IMR-90 (cell line): ENCODE measurements at regions not wholly inside any gene's neighbourhood (a gene's known extent, or its start where the extent isn't known, plus 50 kb on each side); places are given as distances from the start of the nearest gene placed in this dataset.
A peak's percentile ranks its signal among the peaks of the same experiment; 100 is the strongest.

ENCODE experiments used
- BHLHE40 ChIP-seq: fragments of 150-350 bp; IDR thresholded peaks from 2 replicates; pipeline ENCODE4 v1.6.1; 2016; ENCODE audit warnings: mild to moderate bottlenecking, low read depth, low read length
- FOS ChIP-seq: fragments of 150-350 bp; IDR thresholded peaks from 2 replicates; pipeline ENCODE4 v1.6.1; 2016; ENCODE audit warnings: low read depth, low read length
- MAFK ChIP-seq: IDR thresholded peaks from 2 replicates; pipeline ENCODE4 v1.6.1; 2012; ENCODE audit warnings: low read depth, low read length, improper control_type of control experiment
- POLR2A ChIP-seq: IDR thresholded peaks from 2 replicates; pipeline ENCODE4 v1.6.1; 2012; ENCODE audit warnings: mild to moderate bottlenecking, low read depth, low read length
- SMC3 ChIP-seq: fragments of 150-350 bp; IDR thresholded peaks from 2 replicates; pipeline ENCODE4 v1.6.1; 2016; ENCODE audit warnings: low read depth, mild to moderate bottlenecking, antibody characterized with exemption, low read length, moderate library complexity
- TF ChIP-seq, protein P1 (sequence below): fragments of 150-350 bp; IDR thresholded peaks from 2 replicates; pipeline ENCODE4 v1.6.1; 2016; ENCODE audit warnings: low read depth, mild to moderate bottlenecking, low read length, moderate library complexity, borderline replicate concordance
- TF ChIP-seq, protein P2 (sequence below): conservative IDR thresholded peaks from 2 replicates; pipeline ENCODE4 v1.5.1; 2012; ENCODE audit warnings: mild to moderate bottlenecking, low read depth, low read length, improper control_type of control experiment
- TF ChIP-seq, protein P3 (sequence below): fragments of 150-350 bp; IDR thresholded peaks from 2 replicates; pipeline ENCODE4 v1.6.1; 2017; ENCODE audit warnings: mild to moderate bottlenecking, antibody characterized with exemption, low read length, low read depth

DNA sequence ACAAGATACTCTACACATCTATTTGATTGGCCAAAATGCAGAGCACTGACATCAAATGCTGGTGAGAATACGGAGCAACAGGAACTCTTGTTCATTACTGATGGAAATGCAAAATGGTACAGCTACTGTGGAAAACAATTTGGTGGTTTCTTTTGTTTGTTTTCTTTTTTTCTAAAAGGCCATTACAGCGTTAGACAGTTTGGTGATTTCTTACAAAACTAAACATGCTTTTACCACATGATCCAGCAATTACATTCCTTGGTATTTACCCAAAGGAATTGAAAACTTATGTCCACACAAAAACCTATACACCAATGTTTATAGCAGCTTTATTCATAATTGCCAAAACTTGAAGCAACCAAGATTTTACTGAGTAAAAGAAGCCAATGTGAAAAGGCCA lies 66.4 kb upstream of the FBXO28 start:
- TF ChIP-seq, protein P1, sequence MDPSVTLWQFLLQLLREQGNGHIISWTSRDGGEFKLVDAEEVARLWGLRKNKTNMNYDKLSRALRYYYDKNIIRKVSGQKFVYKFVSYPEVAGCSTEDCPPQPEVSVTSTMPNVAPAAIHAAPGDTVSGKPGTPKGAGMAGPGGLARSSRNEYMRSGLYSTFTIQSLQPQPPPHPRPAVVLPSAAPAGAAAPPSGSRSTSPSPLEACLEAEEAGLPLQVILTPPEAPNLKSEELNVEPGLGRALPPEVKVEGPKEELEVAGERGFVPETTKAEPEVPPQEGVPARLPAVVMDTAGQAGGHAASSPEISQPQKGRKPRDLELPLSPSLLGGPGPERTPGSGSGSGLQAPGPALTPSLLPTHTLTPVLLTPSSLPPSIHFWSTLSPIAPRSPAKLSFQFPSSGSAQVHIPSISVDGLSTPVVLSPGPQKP, result no peak
- TF ChIP-seq, protein P2, sequence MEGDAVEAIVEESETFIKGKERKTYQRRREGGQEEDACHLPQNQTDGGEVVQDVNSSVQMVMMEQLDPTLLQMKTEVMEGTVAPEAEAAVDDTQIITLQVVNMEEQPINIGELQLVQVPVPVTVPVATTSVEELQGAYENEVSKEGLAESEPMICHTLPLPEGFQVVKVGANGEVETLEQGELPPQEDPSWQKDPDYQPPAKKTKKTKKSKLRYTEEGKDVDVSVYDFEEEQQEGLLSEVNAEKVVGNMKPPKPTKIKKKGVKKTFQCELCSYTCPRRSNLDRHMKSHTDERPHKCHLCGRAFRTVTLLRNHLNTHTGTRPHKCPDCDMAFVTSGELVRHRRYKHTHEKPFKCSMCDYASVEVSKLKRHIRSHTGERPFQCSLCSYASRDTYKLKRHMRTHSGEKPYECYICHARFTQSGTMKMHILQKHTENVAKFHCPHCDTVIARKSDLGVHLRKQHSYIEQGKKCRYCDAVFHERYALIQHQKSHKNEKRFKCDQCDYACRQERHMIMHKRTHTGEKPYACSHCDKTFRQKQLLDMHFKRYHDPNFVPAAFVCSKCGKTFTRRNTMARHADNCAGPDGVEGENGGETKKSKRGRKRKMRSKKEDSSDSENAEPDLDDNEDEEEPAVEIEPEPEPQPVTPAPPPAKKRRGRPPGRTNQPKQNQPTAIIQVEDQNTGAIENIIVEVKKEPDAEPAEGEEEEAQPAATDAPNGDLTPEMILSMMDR, result no peak
- no peak for TF ChIP-seq FOS
- TF ChIP-seq SMC3, result no peak
- TF ChIP-seq, protein P3, sequence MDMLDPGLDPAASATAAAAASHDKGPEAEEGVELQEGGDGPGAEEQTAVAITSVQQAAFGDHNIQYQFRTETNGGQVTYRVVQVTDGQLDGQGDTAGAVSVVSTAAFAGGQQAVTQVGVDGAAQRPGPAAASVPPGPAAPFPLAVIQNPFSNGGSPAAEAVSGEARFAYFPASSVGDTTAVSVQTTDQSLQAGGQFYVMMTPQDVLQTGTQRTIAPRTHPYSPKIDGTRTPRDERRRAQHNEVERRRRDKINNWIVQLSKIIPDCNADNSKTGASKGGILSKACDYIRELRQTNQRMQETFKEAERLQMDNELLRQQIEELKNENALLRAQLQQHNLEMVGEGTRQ, result 0 out of 2 replicates have a peak, but pooled peaks have one; percentile 9
- no peak for TF ChIP-seq BHLHE40
- no peak for TF ChIP-seq MAFK
- TF ChIP-seq POLR2A, result no peak
